PC-3 (cell line): ENCODE measurements at regions not wholly inside any gene's neighbourhood (a gene's known extent, or its start where the extent isn't known, plus 50 kb on each side); places are given as distances from the start of the nearest gene placed in this dataset.

Source experiments
- ATAC-seq: fragments of 200-7000 bp; cut with Tn5 transposase; 2 replicates; pipeline ENCODE4 v1.9.1; 2020; ENCODE audit warnings: mild to moderate bottlenecking, moderate library complexity
- BruUV-seq: library from RNA; stranded (reverse); fragments of 400-500 nt; replicated peaks from 2 replicates; lab custom pipeline; 2021; lab: Mats Ljungman, UMichigan
- CTCF ChIA-PET: fragments of 300-600 bp; sonication (Branson Sonifier 250); formaldehyde crosslinking; loops from one replicate; lab custom pipeline; 2022; ENCODE audit warnings: antibody characterized with exemption; lab: Charles Lee
- POLR2A ChIA-PET: fragments of 300-600 bp; sonication (Branson Sonifier 250); formaldehyde crosslinking; loops from one replicate; lab custom pipeline; 2022; ENCODE audit warnings: antibody characterized with exemption; ENCODE audit not compliant: unreplicated experiment; lab: Charles Lee
- DNase-seq: peaks from one replicate; pipeline ENCODE4 v3.0.0-alpha.2; 2015
- H2AFZ ChIP-seq: fragments of 300-600 bp; sonication (generic); 2 replicates; pipeline ENCODE4 v1.6.0; 2016; ENCODE audit warnings: antibody characterized with exemption, low read length
- H3F3A ChIP-seq: fragments of 300-600 bp; sonication (generic); one replicate; pipeline ENCODE4 v1.6.0; 2017; ENCODE audit warnings: antibody characterized with exemption, low read length, control low read depth, mild to moderate bottlenecking; ENCODE audit not compliant: unreplicated experiment
- H3K27ac ChIP-seq: fragments of 300-600 bp; sonication (generic); 2 replicates; pipeline ENCODE4 v1.5.1; 2016; ENCODE audit warnings: mild to moderate bottlenecking, low read length
- H3K27me3 ChIP-seq: fragments of 300-600 bp; sonication (generic); 2 replicates; pipeline ENCODE4 v1.6.1; 2016; ENCODE audit warnings: low read length, mixed read lengths
- H3K36me3 ChIP-seq: fragments of 300-600 bp; sonication (generic); 2 replicates; pipeline ENCODE4 v1.6.1; 2016; ENCODE audit warnings: low read depth, mixed run types, low read length, mixed read lengths
- H3K4me1 ChIP-seq: fragments of 300-600 bp; sonication (generic); 2 replicates; pipeline ENCODE4 v1.5.1; 2016; ENCODE audit warnings: low read length; ENCODE audit not compliant: insufficient read depth
- H3K4me2 ChIP-seq: fragments of 300-600 bp; sonication (generic); 2 replicates; pipeline ENCODE4 v1.6.0; 2016; ENCODE audit warnings: low read length
- H3K4me3 ChIP-seq: fragments of 300-600 bp; sonication (generic); 2 replicates; pipeline ENCODE4 v1.5.1; 2016; ENCODE audit warnings: mild to moderate bottlenecking, low read length, mixed read lengths
- H3K79me2 ChIP-seq: fragments of 300-600 bp; sonication (generic); 2 replicates; pipeline ENCODE4 v1.6.1; 2017; ENCODE audit warnings: low read length, mixed read lengths
- H3K9ac ChIP-seq: fragments of 300-600 bp; sonication (generic); 2 replicates; pipeline ENCODE4 v1.6.0; 2016; ENCODE audit warnings: mild to moderate bottlenecking, low read length
- H3K9me2 ChIP-seq: fragments of 300-600 bp; sonication (generic); replicated peaks from 2 replicates; pipeline ENCODE4 v1.6.1; 2016; ENCODE audit warnings: mixed run types, low read length, mixed read lengths
- H3K9me3 ChIP-seq: fragments of 300-600 bp; sonication (generic); 2 replicates; pipeline ENCODE4 v1.6.1; 2016; ENCODE audit warnings: low read length, mixed read lengths
- H4K20me1 ChIP-seq: fragments of 300-600 bp; sonication (generic); 2 replicates; pipeline ENCODE4 v1.6.1; 2016; ENCODE audit warnings: low read length, mixed read lengths
- EZH2 ChIP-seq: fragments of 300-600 bp; sonication (generic); IDR thresholded peaks from one replicate; pipeline ENCODE4 v1.6.1; 2017; ENCODE audit warnings: antibody characterized with exemption, mild to moderate bottlenecking, low read length; ENCODE audit not compliant: unreplicated experiment
- EZH2phosphoT487 ChIP-seq: fragments of 300-600 bp; sonication (generic); IDR thresholded peaks from 2 replicates; pipeline ENCODE4 v1.6.1; 2018; ENCODE audit warnings: mild to moderate bottlenecking, antibody characterized with exemption, low read length, borderline replicate concordance
- intact Hi-C: fragments of 100-400 bp; cut with micrococcal nuclease; formaldehyde crosslinking; loops from 2 replicates; pipeline ENCODE4 v1.9.0; 2023
- TF ChIP-seq, protein P1 (sequence below): fragments of 300-600 bp; sonication (generic); conservative IDR thresholded peaks from 2 replicates; pipeline ENCODE4 v1.5.1; 2017; ENCODE audit warnings: antibody characterized with exemption, low read depth, mild to moderate bottlenecking, low read length

DNA sequence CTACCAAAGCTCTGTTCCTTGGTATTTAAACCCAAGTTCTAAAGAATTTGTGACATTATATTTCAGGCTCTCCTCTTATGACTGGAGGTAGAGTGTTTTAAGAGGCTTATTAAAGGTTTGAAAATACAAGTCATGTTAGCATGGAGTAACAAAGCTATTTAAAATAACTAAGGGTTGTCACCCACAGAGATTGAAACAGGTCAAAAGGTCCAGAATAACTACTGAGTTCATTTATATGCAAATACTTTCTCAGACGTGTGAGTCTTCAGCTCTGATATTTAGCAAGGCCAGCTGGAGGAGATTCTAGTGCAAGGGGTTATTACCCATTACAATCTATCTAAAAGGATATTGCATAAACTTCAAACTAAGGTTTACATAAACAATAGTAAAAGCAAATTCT, 1538.8 kb upstream of the CDH8 start:
- ATAC-seq (no peak), DNase-seq (no peak)
- Histone ChIP-seq H3K79me2 (no peaks in the 10 kb centered on the region), H2AFZ (no peak overlapping the region), H3K4me1 (no peaks in the 10 kb centered on the region), H3F3A (no peaks in the 10 kb centered on the region), H3K4me3 (no peak overlapping the region), H3K27me3 (no peaks in the 10 kb centered on the region), H3K36me3 (no peaks in the 10 kb centered on the region), H3K4me2 (no peak overlapping the region), H4K20me1 (no peaks in the 10 kb centered on the region), H3K9ac (no peak overlapping the region), H3K27ac (no peak overlapping the region), H3K9me2 (no peaks in the 10 kb centered on the region), H3K9me3 (no peaks in the 10 kb centered on the region)
- no TSS peak for BruUV-seq
- intact Hi-C loops, result no loop called here
- no peak for TF ChIP-seq EZH2
- TF ChIP-seq, protein P1, sequence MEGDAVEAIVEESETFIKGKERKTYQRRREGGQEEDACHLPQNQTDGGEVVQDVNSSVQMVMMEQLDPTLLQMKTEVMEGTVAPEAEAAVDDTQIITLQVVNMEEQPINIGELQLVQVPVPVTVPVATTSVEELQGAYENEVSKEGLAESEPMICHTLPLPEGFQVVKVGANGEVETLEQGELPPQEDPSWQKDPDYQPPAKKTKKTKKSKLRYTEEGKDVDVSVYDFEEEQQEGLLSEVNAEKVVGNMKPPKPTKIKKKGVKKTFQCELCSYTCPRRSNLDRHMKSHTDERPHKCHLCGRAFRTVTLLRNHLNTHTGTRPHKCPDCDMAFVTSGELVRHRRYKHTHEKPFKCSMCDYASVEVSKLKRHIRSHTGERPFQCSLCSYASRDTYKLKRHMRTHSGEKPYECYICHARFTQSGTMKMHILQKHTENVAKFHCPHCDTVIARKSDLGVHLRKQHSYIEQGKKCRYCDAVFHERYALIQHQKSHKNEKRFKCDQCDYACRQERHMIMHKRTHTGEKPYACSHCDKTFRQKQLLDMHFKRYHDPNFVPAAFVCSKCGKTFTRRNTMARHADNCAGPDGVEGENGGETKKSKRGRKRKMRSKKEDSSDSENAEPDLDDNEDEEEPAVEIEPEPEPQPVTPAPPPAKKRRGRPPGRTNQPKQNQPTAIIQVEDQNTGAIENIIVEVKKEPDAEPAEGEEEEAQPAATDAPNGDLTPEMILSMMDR, result no peak
- ChIA-PET CTCF (no interaction called here), POLR2A (no interaction called here)

- no peaks in the 10 kb centered on the region for H3F3A ChIP-seq
- no peak overlapping the region for H3K27ac ChIP-seq
- H3K4me1 ChIP-seq, result no peaks in the 10 kb centered on the region
- H3K9me2 ChIP-seq, result no peaks in the 10 kb centered on the region
- no peak overlapping the region for H3K4me2 ChIP-seq
- ATAC-seq (no peak), DNase-seq (no peak)
- H3K36me3 ChIP-seq, result no peaks in the 10 kb centered on the region
- no peak overlapping the region for H2AFZ ChIP-seq
- TF ChIP-seq EZH2phosphoT487 (no peak), EZH2 (no peak)
- TF ChIP-seq, protein P1, result no peak
- ChIA-PET CTCF (no interaction called here), POLR2A (no interaction called here)
- H3K27me3 ChIP-seq, result no peaks in the 10 kb centered on the region
- intact Hi-C loops, result no loop called here
- no peaks in the 10 kb centered on the region for H3K9me3 ChIP-seq
- BruUV-seq, result no TSS peak
- no peaks in the 10 kb centered on the region for H3K79me2 ChIP-seq
- no peak overlapping the region for H3K4me3 ChIP-seq
- no peak overlapping the region for H3K9ac ChIP-seq
- H4K20me1 ChIP-seq, result no peaks in the 10 kb centered on the region
Observed at GRCh38 chr16:63568164-63568563, 1531.9 kb upstream of the CDH8 start.

DNA sequence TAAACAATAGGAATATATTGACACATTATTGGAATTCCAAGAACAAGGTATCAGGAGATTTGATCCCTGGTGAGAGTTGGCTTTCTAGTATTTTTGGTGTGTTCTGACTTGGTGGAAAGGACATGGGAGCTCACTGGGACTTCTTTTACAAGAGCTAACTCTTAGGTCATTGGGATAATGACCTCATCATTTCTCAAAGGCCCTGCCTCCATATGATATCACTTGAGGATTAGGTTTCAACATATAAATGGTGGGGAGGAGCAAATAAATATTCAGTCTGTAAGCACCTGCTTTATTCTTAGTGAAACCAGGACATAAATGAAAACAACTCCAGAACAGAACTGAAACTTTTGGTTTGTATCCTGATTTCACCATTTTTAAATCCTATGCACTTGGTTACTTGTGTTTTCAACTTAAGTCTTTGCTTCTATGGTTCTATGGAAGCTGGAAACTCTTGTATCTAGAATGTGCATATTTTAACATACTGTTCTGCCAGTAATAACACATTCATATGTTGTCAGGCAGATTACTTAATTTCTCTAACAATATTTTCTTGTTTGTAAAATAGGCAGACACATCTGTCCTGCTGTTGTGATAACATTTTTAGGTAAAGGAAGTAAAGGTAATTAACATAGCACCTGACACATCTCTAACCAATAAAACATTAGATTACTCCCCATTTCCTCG, 1527.7 kb upstream of the CDH8 start:
- H3K9ac ChIP-seq, result no peak overlapping the region
- DNase-seq (no peak), ATAC-seq (no peak)
- ChIA-PET CTCF (no interaction called here), POLR2A (no interaction called here)
- TF ChIP-seq, protein P1, result no peak
- TF ChIP-seq EZH2 (no peak), EZH2phosphoT487 (no peak)
- intact Hi-C loops, result no loop called here
- H3K4me1 ChIP-seq, result no peaks in the 10 kb centered on the region
- H3K4me3 ChIP-seq, result no peak overlapping the region
- no peaks in the 10 kb centered on the region for H3F3A ChIP-seq
- H3K27me3 ChIP-seq, result no peaks in the 10 kb centered on the region
- H3K4me2 ChIP-seq, result no peak overlapping the region
- H3K79me2 ChIP-seq, result no peaks in the 10 kb centered on the region
- H2AFZ ChIP-seq, result no peak overlapping the region
- no peaks in the 10 kb centered on the region for H3K9me2 ChIP-seq
- H4K20me1 ChIP-seq, result no peaks in the 10 kb centered on the region
- no peaks in the 10 kb centered on the region for H3K9me3 ChIP-seq
- no TSS peak for BruUV-seq
- H3K27ac ChIP-seq, result no peak overlapping the region
- H3K36me3 ChIP-seq, result no peaks in the 10 kb centered on the region
